Uterus (tissue), 2 donors: ENCODE measurements at regions not wholly inside any gene's neighbourhood (a gene's known extent, or its start where the extent isn't known, plus 50 kb on each side); places are given as distances from the start of the nearest gene placed in this dataset.

Experiments used
- CTCF ChIP-seq, 4 experiments: fragments of 200-600 bp in 2 of 4; fragments of 450-650 bp in 2 of 4; sonication (generic) in 2 of 4; IDR thresholded peaks; one replicate each; pipeline ENCODE4 v1.5.1; 2016 to 2019; ENCODE audit warnings: antibody characterized with exemption in 4 of 4, mild to moderate bottlenecking in 2 of 4, moderate library complexity in 1 of 4
- POLR2A ChIP-seq, 2 donors: fragments of 450-650 bp; IDR thresholded peaks; one replicate each; pipeline ENCODE4 v1.6.1; 2016; ENCODE audit warnings: antibody characterized with exemption in 2 of 2, mild to moderate bottlenecking in 1 of 2, moderate library complexity in 1 of 2

DNA sequence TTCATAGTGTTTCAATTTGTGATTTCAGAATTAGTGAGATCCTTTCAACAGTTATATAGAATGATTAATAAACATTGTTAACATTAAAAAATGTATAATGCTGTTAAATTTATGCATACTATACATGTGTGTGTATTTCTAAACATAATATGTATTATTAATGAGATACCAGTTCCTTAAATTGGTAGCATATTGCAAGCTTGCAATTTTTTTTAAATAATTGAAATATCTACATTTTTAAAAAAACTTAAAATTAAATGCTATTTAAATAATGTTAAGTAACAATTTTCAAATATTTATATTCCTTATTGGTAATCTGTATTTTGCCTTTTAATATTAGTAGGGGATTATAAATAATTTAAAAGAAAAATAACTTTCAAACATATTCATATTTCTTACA lies 1479.5 kb upstream of the PCDH7 start:
- no peak for TF ChIP-seq CTCF (IDR thresholded peaks at IDR 0.05)
- TF ChIP-seq POLR2A (IDR thresholded peaks at IDR 0.05) = no peak
